ENCODE measurements at regions not wholly inside any gene's neighbourhood (a gene's known extent, or its start where the extent isn't known, plus 50 kb on each side); places are given as distances from the start of the nearest gene placed in this dataset.

GRCh38 chr19:34109596-34109995 is 62.7 kb upstream of the LSM14A start:
- DNase-seq (ENCODE audit: low read depth) = no peak

GRCh38 chr19:34118879-34119748 is 53.2 kb upstream of the LSM14A start:
- no peak for DNase-seq (ENCODE audit: low read depth)

- DNase-seq (ENCODE audit: low read depth) = no peak
Measured at GRCh38 chr19:34120141-34120540, 52.2 kb upstream of the LSM14A start.

GRCh38 chr19:34120846-34121639 is 51.3 kb upstream of the LSM14A start:
- DNase-seq (ENCODE audit: low read depth) = peak; percentile 61

Measured in EH (cell line).